ENCODE measurements at regions not wholly inside any gene's neighbourhood (a gene's known extent, or its start where the extent isn't known, plus 50 kb on each side); places are given as distances from the start of the nearest gene placed in this dataset.

DNA sequence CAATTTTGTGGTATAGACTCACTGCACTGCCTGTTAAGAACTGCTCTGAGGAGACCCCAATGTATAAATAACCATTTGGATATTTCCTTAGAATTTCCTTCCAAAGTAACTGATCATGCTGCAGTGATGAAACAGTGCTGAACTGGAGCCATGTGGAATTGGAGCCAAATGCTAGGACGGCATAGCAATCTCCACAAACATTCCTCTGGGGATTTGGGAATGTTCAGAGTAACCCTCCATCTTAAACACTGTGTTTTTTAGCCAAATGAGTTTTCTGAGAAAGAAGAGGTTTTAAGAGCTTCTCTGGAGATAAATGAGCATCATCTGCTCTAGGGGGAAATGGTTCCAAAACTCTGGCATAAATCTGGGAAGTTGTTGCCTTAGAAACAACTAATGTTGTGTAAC, 98.2 kb downstream of the OLFM4 start:
- H3K36me3 ChIP-seq: no peaks in the 10 kb centered on the region
- H3K9me3 ChIP-seq: no peaks in the 10 kb centered on the region
- TF ChIP-seq POLR2A (IDR thresholded peaks at IDR 0.05): no peak
- TF ChIP-seq, protein P1, sequence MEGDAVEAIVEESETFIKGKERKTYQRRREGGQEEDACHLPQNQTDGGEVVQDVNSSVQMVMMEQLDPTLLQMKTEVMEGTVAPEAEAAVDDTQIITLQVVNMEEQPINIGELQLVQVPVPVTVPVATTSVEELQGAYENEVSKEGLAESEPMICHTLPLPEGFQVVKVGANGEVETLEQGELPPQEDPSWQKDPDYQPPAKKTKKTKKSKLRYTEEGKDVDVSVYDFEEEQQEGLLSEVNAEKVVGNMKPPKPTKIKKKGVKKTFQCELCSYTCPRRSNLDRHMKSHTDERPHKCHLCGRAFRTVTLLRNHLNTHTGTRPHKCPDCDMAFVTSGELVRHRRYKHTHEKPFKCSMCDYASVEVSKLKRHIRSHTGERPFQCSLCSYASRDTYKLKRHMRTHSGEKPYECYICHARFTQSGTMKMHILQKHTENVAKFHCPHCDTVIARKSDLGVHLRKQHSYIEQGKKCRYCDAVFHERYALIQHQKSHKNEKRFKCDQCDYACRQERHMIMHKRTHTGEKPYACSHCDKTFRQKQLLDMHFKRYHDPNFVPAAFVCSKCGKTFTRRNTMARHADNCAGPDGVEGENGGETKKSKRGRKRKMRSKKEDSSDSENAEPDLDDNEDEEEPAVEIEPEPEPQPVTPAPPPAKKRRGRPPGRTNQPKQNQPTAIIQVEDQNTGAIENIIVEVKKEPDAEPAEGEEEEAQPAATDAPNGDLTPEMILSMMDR (IDR thresholded peaks at IDR 0.05): no peak
- DNase-seq: peak in 1 of 3 donors; percentile 54
- H3K4me3 ChIP-seq: no peak overlapping the region
- H3K27me3 ChIP-seq: no peaks in the 10 kb centered on the region
- H3K27ac ChIP-seq: no peak overlapping the region
- no peaks in the 10 kb centered on the region for H3K4me1 ChIP-seq

DNA sequence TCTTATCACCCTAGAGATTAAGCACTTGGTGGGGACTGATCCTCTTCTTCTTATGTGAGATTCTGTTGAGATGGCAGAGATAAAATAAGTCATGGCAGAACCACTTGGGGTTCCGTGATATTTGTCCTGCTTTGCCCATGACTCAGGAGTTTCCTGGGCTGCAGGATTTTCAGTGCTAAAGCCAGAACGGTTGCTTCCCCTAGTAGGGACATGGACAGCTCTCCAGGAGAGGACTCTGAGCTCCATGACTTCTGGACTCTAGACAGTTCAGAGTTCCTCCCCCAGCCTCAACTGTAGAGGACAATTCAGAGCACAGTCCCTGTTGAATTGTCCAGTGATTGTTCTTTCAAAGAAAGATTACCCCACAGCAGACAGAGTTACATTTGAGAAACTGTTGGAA, 98.8 kb downstream of the OLFM4 start:
- no peaks in the 10 kb centered on the region for H3K36me3 ChIP-seq
- no peak for DNase-seq
- no peak overlapping the region for H3K4me3 ChIP-seq
- TF ChIP-seq POLR2A (IDR thresholded peaks at IDR 0.05): no peak
- TF ChIP-seq, protein P1 (IDR thresholded peaks at IDR 0.05): no peak
- H3K27me3 ChIP-seq: no peaks in the 10 kb centered on the region
- H3K27ac ChIP-seq: no peak overlapping the region
- H3K9me3 ChIP-seq: no peaks in the 10 kb centered on the region
- no peaks in the 10 kb centered on the region for H3K4me1 ChIP-seq

DNA sequence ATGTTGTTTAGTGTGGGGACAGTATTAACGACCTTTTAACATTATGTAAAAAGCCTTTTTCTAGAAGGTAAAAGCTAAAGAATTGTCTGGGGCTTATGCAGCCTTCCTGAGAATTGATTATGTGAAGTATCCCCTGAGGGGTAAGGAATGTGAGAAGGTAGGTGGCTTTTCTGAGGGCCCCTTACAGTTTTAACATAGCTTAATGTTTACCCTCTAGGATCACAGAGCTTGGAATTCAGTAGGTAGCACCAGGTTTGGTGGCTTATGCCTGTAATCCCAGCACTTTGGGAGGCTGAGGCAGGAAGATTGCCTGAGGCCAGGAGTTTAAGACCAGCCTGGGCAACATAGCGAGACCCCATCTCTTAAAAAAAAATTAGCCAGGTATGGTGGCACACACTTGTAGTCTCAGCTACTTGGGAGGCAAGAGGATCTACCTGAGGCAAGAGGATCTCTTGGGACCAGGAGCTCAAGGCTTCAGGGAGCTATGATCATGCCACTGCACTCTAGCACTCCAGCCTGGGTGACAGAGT, 101.3 kb downstream of the OLFM4 start:
- no peaks in the 10 kb centered on the region for H3K9me3 ChIP-seq
- H3K4me1 ChIP-seq: no peaks in the 10 kb centered on the region
- no peak overlapping the region for H3K4me3 ChIP-seq
- H3K27ac ChIP-seq: no peak overlapping the region
- TF ChIP-seq POLR2A (IDR thresholded peaks at IDR 0.05): no peak
- TF ChIP-seq, protein P1 (IDR thresholded peaks at IDR 0.05): no peak
- no peaks in the 10 kb centered on the region for H3K27me3 ChIP-seq
- no peaks in the 10 kb centered on the region for H3K36me3 ChIP-seq
- DNase-seq: no peak

DNA sequence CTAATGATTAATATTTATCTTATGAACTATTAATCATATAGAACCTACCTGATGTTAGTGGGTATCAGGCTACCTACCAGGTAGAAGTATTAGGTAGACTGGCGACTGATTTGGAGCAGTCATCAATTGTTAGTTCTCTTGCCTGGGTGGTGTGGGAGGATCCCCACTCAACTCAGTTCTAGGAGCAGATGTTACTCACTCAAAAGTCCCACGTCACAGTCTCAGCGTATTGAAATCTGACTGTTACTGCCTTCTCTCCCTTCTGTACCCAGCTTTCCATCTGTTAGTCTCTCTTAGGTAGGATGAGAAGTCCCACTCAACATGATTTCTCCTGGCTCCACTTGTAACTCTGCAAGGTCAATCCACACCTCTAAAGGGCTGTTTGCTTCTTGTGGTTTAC, 102.7 kb downstream of the OLFM4 start:
- H3K36me3 ChIP-seq: no peaks in the 10 kb centered on the region
- TF ChIP-seq POLR2A (IDR thresholded peaks at IDR 0.05): no peak
- TF ChIP-seq, protein P1 (IDR thresholded peaks at IDR 0.05): no peak
- no peaks in the 10 kb centered on the region for H3K27me3 ChIP-seq
- H3K4me1 ChIP-seq: no peaks in the 10 kb centered on the region
- no peaks in the 10 kb centered on the region for H3K9me3 ChIP-seq
- H3K4me3 ChIP-seq: no peak overlapping the region
- H3K27ac ChIP-seq: no peak overlapping the region
- DNase-seq: no peak

DNA sequence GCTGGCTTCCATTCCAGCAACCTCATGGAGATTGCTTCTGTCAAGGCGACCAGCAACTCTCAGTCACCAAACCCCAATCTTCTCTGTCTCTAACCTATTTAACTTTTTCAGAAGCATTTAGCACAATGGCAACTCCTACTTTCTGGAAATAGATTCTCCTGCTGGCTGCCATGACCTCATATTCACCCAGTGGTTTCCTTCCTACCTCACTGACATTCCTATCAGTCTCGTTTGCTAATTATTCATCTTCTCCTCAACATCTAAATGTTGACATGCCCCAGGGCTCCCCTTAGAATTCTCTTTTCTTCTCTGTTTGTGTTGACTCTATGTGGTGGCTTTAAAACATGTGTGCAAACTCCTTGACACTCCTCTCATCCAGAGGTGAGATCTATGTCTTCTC, 106.7 kb downstream of the OLFM4 start:
- Histone ChIP-seq H3K4me3 (no peak overlapping the region), H3K9me3 (no peaks in the 10 kb centered on the region), H3K27me3 (no peaks in the 10 kb centered on the region), H3K27ac (no peak overlapping the region), H3K4me1 (no peaks in the 10 kb centered on the region), H3K36me3 (no peaks in the 10 kb centered on the region)
- DNase-seq: no peak
- TF ChIP-seq POLR2A (IDR thresholded peaks at IDR 0.05): no peak
- TF ChIP-seq, protein P1 (IDR thresholded peaks at IDR 0.05): no peak
